ENCODE measurements at regions not wholly inside any gene's neighbourhood (a gene's known extent, or its start where the extent isn't known, plus 50 kb on each side); places are given as distances from the start of the nearest gene placed in this dataset.
"Not testable (repeated sequence)": the region's sequence is repeated elsewhere in the genome, so short reads cannot be mapped to it uniquely, and the experiment has no call there.

GRCh38 chr12:112616469-112617152 lies 174.9 kb upstream of the RPH3A start:
- no peak for DNase-seq

- no peak for DNase-seq
These were observed 174.4 kb upstream of the RPH3A start for GRCh38 chr12:112617153-112617505.

GRCh38 chr12:112627851-112628250 lies 163.7 kb upstream of the RPH3A start:
- DNase-seq = no peak

- not testable (repeated sequence) for DNase-seq
These were observed 159.6 kb upstream of the RPH3A start for GRCh38 chr12:112631974-112632373.

- DNase-seq = no peak
These were observed 156.5 kb upstream of the RPH3A start for GRCh38 chr12:112635036-112635435.

GRCh38 chr12:112638420-112638819 lies 153.1 kb upstream of the RPH3A start:
- no peak for DNase-seq

GRCh38 chr12:112645586-112645985 lies 146.0 kb upstream of the RPH3A start:
- DNase-seq = no peak

- no peak for DNase-seq
These were observed 135.4 kb upstream of the RPH3A start for GRCh38 chr12:112656141-112656540.

GRCh38 chr12:112664569-112664968 lies 127.0 kb upstream of the RPH3A start:
- peak; percentile 8 for DNase-seq

- no peak for DNase-seq
These were observed 125.6 kb upstream of the RPH3A start for GRCh38 chr12:112665958-112666357.

- DNase-seq = no peak
These were observed 120.0 kb upstream of the RPH3A start for GRCh38 chr12:112671564-112671963.

GRCh38 chr12:112674539-112674938 lies 117.0 kb upstream of the RPH3A start:
- DNase-seq = no peak

GRCh38 chr12:112676507-112676906 lies 115.0 kb upstream of the RPH3A start:
- no peak for DNase-seq

GRCh38 chr12:112677050-112677765 lies 114.3 kb upstream of the RPH3A start:
- DNase-seq = no peak

- DNase-seq = no peak
These were observed 110.6 kb upstream of the RPH3A start for GRCh38 chr12:112680993-112681392.

- no peak for DNase-seq
These were observed 109.0 kb upstream of the RPH3A start for GRCh38 chr12:112682586-112682985.

- no peak for DNase-seq
These were observed 106.8 kb upstream of the RPH3A start for GRCh38 chr12:112684742-112685141.

- DNase-seq = no peak
These were observed 106.2 kb upstream of the RPH3A start for GRCh38 chr12:112685321-112685720.

GRCh38 chr12:112686373-112686772 lies 105.2 kb upstream of the RPH3A start:
- DNase-seq = peak; percentile 4

- no peak for DNase-seq
These were observed 97.5 kb upstream of the RPH3A start for GRCh38 chr12:112694065-112694464.

- not testable (repeated sequence) for DNase-seq
These were observed 94.1 kb upstream of the RPH3A start for GRCh38 chr12:112697441-112697840.

- DNase-seq = no peak
These were observed 86.4 kb upstream of the RPH3A start for GRCh38 chr12:112705037-112705632.

GRCh38 chr12:112710414-112710813 lies 81.1 kb upstream of the RPH3A start:
- DNase-seq = no peak

GRCh38 chr12:112711026-112711425 lies 80.5 kb upstream of the RPH3A start:
- DNase-seq = no peak
